GM18951 (cell line): ENCODE measurements at regions not wholly inside any gene's neighbourhood (a gene's known extent, or its start where the extent isn't known, plus 50 kb on each side); places are given as distances from the start of the nearest gene placed in this dataset.

Experiments used
- POLR2A ChIP-seq: IDR thresholded peaks from 4 replicates; pipeline ENCODE4 v1.6.1; 2011; ENCODE audit warnings: mild to moderate bottlenecking; ENCODE audit not compliant: insufficient read length, insufficient read depth; ENCODE audit errors: extremely low read depth
- in situ Hi-C: fragments of 300-500 bp; cut with MboI; formaldehyde crosslinking; loops from one replicate; pipeline ENCODE4 v1.12.0; 2022; ENCODE audit warnings: low sequenced_read_pairs, mixed read lengths, inconsistent platforms; ENCODE audit not compliant: unreplicated experiment

GRCh38 chr5:44565360-44565759 is 176.1 kb upstream of the FGF10 start:
- TF ChIP-seq POLR2A: no peak
- in situ Hi-C loops: no loop called here

- in situ Hi-C loops: no loop called here
- no peak for TF ChIP-seq POLR2A
These were observed 157.1 kb upstream of the FGF10 start for GRCh38 chr5:44546286-44546685.

- TF ChIP-seq POLR2A: no peak
- in situ Hi-C loops: no loop called here
These were observed 154.3 kb upstream of the FGF10 start for GRCh38 chr5:44543511-44543910.

- TF ChIP-seq POLR2A: no peak
- in situ Hi-C loops: no loop called here
These were observed 153.2 kb upstream of the FGF10 start for GRCh38 chr5:44542470-44542869.

GRCh38 chr5:44539602-44539919 is 150.3 kb upstream of the FGF10 start:
- in situ Hi-C loops: loop anchor here (10.0 kb wide), 1 partner anchor 235 kb away; no protein-coding TSS in a partner anchor
- no peak for TF ChIP-seq POLR2A

- in situ Hi-C loops: loop anchor here (10.0 kb wide), 1 partner anchor 236 kb away; no protein-coding TSS in a partner anchor
- no peak for TF ChIP-seq POLR2A
These were observed 149.8 kb upstream of the FGF10 start for GRCh38 chr5:44538797-44539601.

- in situ Hi-C loops: loop anchor here (10.0 kb wide), 1 partner anchor 238 kb away; no protein-coding TSS in a partner anchor
These were observed 147.5 kb upstream of the FGF10 start for GRCh38 chr5:44536650-44537260.

GRCh38 chr5:44535621-44536020 is 146.4 kb upstream of the FGF10 start:
- in situ Hi-C loops: loop anchor here (10.0 kb wide), 1 partner anchor 239 kb away; no protein-coding TSS in a partner anchor
- no peak for TF ChIP-seq POLR2A

More at GRCh38 chr5:44536650-44537260, 147.5 kb upstream of the FGF10 start:
- no peak for TF ChIP-seq POLR2A

GRCh38 chr5:44532981-44533380 is 143.8 kb upstream of the FGF10 start:
- no peak for TF ChIP-seq POLR2A
- in situ Hi-C loops: loop anchor here (10.0 kb wide), 1 partner anchor 242 kb away; no protein-coding TSS in a partner anchor

GRCh38 chr5:44531756-44532155 is 142.5 kb upstream of the FGF10 start:
- in situ Hi-C loops: loop anchor here (10.0 kb wide), 1 partner anchor 243 kb away; no protein-coding TSS in a partner anchor

- in situ Hi-C loops: loop anchor here (10.0 kb wide), 1 partner anchor 244 kb away; no protein-coding TSS in a partner anchor
These were observed 141.6 kb upstream of the FGF10 start for GRCh38 chr5:44530783-44531182.

GRCh38 chr5:44511596-44511995 is 122.4 kb upstream of the FGF10 start:
- TF ChIP-seq POLR2A: no peak
- in situ Hi-C loops: no loop called here

- in situ Hi-C loops: no loop called here
These were observed 117.3 kb upstream of the FGF10 start for GRCh38 chr5:44506561-44506960.

GRCh38 chr5:44499381-44499780 is 110.2 kb upstream of the FGF10 start:
- in situ Hi-C loops: no loop called here
- no peak for TF ChIP-seq POLR2A

More at GRCh38 chr5:44506561-44506960, 117.3 kb upstream of the FGF10 start:
- TF ChIP-seq POLR2A: no peak
